Erythroblast (primary cell): ENCODE measurements at regions not wholly inside any gene's neighbourhood (a gene's known extent, or its start where the extent isn't known, plus 50 kb on each side); places are given as distances from the start of the nearest gene placed in this dataset.

Source experiments
- GATA1 ChIP-seq: IDR thresholded peaks from 2 replicates; pipeline ENCODE4 v1.6.1; 2011; ENCODE audit warnings: low read depth, mild to moderate bottlenecking, control low read depth, low read length, moderate library complexity
- POLR2A ChIP-seq: IDR thresholded peaks from 2 replicates; pipeline ENCODE4 v1.6.1; 2011; ENCODE audit warnings: mild to moderate bottlenecking, low read length

DNA sequence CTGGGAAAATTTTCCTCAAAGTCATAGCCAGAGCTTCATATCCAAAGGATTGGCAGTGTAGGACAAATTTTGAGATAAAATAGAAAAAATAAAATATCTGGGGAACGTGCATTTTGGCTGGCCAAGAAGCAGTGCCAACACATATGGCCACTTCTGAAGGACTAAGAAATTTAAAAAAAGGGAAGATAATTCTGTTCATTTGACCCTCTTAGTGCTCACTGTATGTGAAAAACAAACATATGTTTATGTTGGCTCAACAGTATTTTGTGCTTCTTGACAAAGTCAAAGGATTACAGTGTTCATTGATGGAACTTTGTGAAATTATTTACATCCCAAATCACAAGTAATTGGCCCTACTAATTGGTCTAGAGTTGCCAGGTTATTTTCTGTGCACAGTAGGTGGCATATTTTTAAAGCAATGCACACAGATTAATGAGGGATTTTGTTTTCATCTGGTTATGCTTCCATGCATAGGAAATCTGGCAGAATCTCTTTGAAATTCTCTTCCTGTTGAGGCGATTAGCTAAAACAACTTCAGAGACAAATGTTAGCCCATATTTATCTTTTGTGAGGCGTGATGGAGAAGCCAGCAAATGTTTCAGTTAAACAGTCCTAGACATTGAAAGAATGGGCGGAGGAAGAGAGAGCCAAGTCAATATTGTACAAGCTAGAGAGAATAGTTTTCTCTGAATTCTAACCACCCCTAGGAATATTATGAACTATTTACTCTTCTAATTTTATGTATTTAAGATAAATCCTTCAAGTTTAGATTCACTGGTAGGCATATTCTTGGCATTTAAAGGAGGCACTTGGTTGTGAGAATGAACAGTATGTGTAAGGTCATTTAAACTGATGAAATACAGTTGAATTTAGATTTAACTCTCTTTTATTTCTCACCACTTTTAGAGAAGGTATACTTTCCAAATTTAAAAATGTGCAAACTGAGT is 237.7 kb upstream of the MBL2 start:
- no peak for TF ChIP-seq POLR2A
- no peak for TF ChIP-seq GATA1
